WTC11 (cell line): ENCODE measurements at regions not wholly inside any gene's neighbourhood (a gene's known extent, or its start where the extent isn't known, plus 50 kb on each side); places are given as distances from the start of the nearest gene placed in this dataset.

Source experiments
- ATAC-seq: fragments of 200-7000 bp; cut with Tn5 transposase; 2 replicates; pipeline ENCODE4 v1.10.0; 2021; ENCODE audit warnings: mild to moderate bottlenecking, moderate library complexity
- CTCF ChIA-PET: fragments of 300-600 bp; sonication (Branson Sonifier 250); formaldehyde crosslinking; loops from one replicate; lab custom pipeline; 2021; ENCODE audit warnings: antibody characterized with exemption; lab: Charles Lee
- POLR2A ChIA-PET: fragments of 350-600 bp; sonication (Branson Sonifier 250); formaldehyde crosslinking; loops from one replicate; lab custom pipeline; 2021; ENCODE audit warnings: antibody characterized with exemption; lab: Charles Lee
- DNase-seq: peaks from one replicate; pipeline ENCODE4 v3.0.0; 2021; ENCODE audit warnings: low spot score
- H3K27ac Mint-ChIP-seq: 2 replicates; pipeline ENCODE4 v1.8.0; 2021; ENCODE audit warnings: mixed read lengths
- H3K27me3 Mint-ChIP-seq: 2 replicates; pipeline ENCODE4 v1.8.0; 2021; ENCODE audit warnings: low read depth, mild to moderate bottlenecking, moderate library complexity, mixed read lengths
- H3K36me3 Mint-ChIP-seq: 2 replicates; pipeline ENCODE4 v1.8.0; 2021; ENCODE audit warnings: mixed read lengths
- H3K4me1 Mint-ChIP-seq: 2 replicates; pipeline ENCODE4 v1.8.0; 2022; ENCODE audit warnings: mixed read lengths
- H3K4me3 Mint-ChIP-seq: 2 replicates; pipeline ENCODE4 v1.8.0; 2021; ENCODE audit warnings: mild to moderate bottlenecking, moderate library complexity, mixed read lengths
- H3K9me3 Mint-ChIP-seq: 2 replicates; pipeline ENCODE4 v1.8.0; 2021; ENCODE audit warnings: mixed read lengths
- AR ChIP-seq: fragments of 250-450 bp; sonication (Bioruptor Pico); IDR thresholded peaks from 2 replicates; pipeline ENCODE4 v1.9.0; 2021; ENCODE audit warnings: mild to moderate bottlenecking
- ATF1 ChIP-seq: sonication (generic); formaldehyde crosslinking; IDR thresholded peaks from 2 replicates; pipeline ENCODE4 v1.8.1; 2023; ENCODE audit warnings: mild to moderate bottlenecking, moderate library complexity, missing genetic modification reagents
- E2F1 ChIP-seq: sonication (generic); formaldehyde crosslinking; IDR thresholded peaks from 2 replicates; pipeline ENCODE4 v1.8.0; 2022; ENCODE audit warnings: mild to moderate bottlenecking, missing genetic modification reagents
- E2F4 ChIP-seq: sonication (generic); formaldehyde crosslinking; IDR thresholded peaks from 2 replicates; pipeline ENCODE4 v1.8.1; 2022; ENCODE audit warnings: low read depth, mild to moderate bottlenecking, moderate library complexity, missing genetic modification reagents, borderline replicate concordance
- ELF4 ChIP-seq: sonication (generic); formaldehyde crosslinking; IDR thresholded peaks from 2 replicates; pipeline ENCODE4 v1.8.1; 2022; ENCODE audit warnings: low read depth, mild to moderate bottlenecking, moderate library complexity, missing genetic modification reagents
- ERG ChIP-seq: fragments of 250-450 bp; sonication (Bioruptor Pico); IDR thresholded peaks from 2 replicates; pipeline ENCODE4 v1.8.0; 2021; ENCODE audit warnings: mild to moderate bottlenecking
- FOXJ3 ChIP-seq: sonication (generic); formaldehyde crosslinking; IDR thresholded peaks from 2 replicates; pipeline ENCODE4 v1.9.0; 2021; ENCODE audit warnings: missing genetic modification reagents, mild to moderate bottlenecking, borderline replicate concordance
- FOXP4 ChIP-seq: sonication (generic); formaldehyde crosslinking; IDR thresholded peaks from 2 replicates; pipeline ENCODE4 v1.8.0; 2022; ENCODE audit warnings: mild to moderate bottlenecking, missing genetic modification reagents
- HMGXB4 ChIP-seq: sonication (generic); formaldehyde crosslinking; IDR thresholded peaks from 2 replicates; pipeline ENCODE4 v1.8.1; 2023; ENCODE audit warnings: mild to moderate bottlenecking, moderate library complexity, missing genetic modification reagents
- MAX ChIP-seq: sonication (generic); formaldehyde crosslinking; IDR thresholded peaks from 2 replicates; pipeline ENCODE4 v1.8.0; 2022; ENCODE audit warnings: mild to moderate bottlenecking, missing genetic modification reagents
- MYBL2 ChIP-seq: sonication (generic); formaldehyde crosslinking; IDR thresholded peaks from 2 replicates; pipeline ENCODE4 v1.8.1; 2023; ENCODE audit warnings: mild to moderate bottlenecking, moderate library complexity, missing genetic modification reagents
- NFYB ChIP-seq: sonication (generic); formaldehyde crosslinking; conservative IDR thresholded peaks from 2 replicates; pipeline ENCODE4 v1.8.0; 2022; ENCODE audit warnings: low read depth, missing genetic modification reagents
- NR3C1 ChIP-seq: sonication (generic); formaldehyde crosslinking; conservative IDR thresholded peaks from 2 replicates; pipeline ENCODE4 v1.8.1; 2023; ENCODE audit warnings: low read depth, mild to moderate bottlenecking, missing genetic modification reagents
- PREB ChIP-seq: sonication (generic); formaldehyde crosslinking; IDR thresholded peaks from 2 replicates; pipeline ENCODE4 v1.8.1; 2022; ENCODE audit warnings: mild to moderate bottlenecking, missing genetic modification reagents, moderate library complexity, borderline replicate concordance
- PRRX2 ChIP-seq: fragments of 250-450 bp; sonication (Bioruptor Pico); IDR thresholded peaks from 2 replicates; pipeline ENCODE4 v1.8.0; 2021; ENCODE audit warnings: mild to moderate bottlenecking
- RORB ChIP-seq: fragments of 250-450 bp; sonication (Bioruptor Pico); IDR thresholded peaks from 2 replicates; pipeline ENCODE4 v1.9.0; 2021; ENCODE audit warnings: mild to moderate bottlenecking
- SP1 ChIP-seq: sonication (generic); formaldehyde crosslinking; conservative IDR thresholded peaks from 2 replicates; pipeline ENCODE4 v1.8.1; 2022; ENCODE audit warnings: missing genetic modification reagents
- TCF7 ChIP-seq: sonication (generic); formaldehyde crosslinking; IDR thresholded peaks from 2 replicates; pipeline ENCODE4 v1.8.0; 2022; ENCODE audit warnings: mild to moderate bottlenecking, low read depth, missing genetic modification reagents, moderate library complexity
- TEAD4 ChIP-seq: sonication (generic); formaldehyde crosslinking; IDR thresholded peaks from 2 replicates; pipeline ENCODE4 v1.8.0; 2022; ENCODE audit warnings: mild to moderate bottlenecking, missing genetic modification reagents
- TP53 ChIP-seq: sonication (generic); formaldehyde crosslinking; IDR thresholded peaks from 2 replicates; pipeline ENCODE4 v1.8.1; 2023; ENCODE audit warnings: mild to moderate bottlenecking, missing genetic modification reagents
- ZNF232 ChIP-seq: sonication (generic); formaldehyde crosslinking; IDR thresholded peaks from 2 replicates; pipeline ENCODE4 v1.8.0; 2022; ENCODE audit warnings: mild to moderate bottlenecking, missing genetic modification reagents
- ZNF396 ChIP-seq: fragments of 250-450 bp; sonication (Bioruptor Pico); IDR thresholded peaks from 2 replicates; pipeline ENCODE4 v1.8.0; 2021; ENCODE audit warnings: mild to moderate bottlenecking, moderate library complexity, borderline replicate concordance
- ZSCAN18 ChIP-seq: fragments of 250-450 bp; sonication (Bioruptor Pico); IDR thresholded peaks from 2 replicates; pipeline ENCODE4 v2.1.2; 2022; ENCODE audit warnings: mild to moderate bottlenecking, moderate library complexity

GRCh38 chr10:65720901-65721300, 1204.9 kb upstream of the LRRTM3 start (continued):
- TF ChIP-seq AR (no peak), ELF4 (CRISPR knock-in tag) (no peak), ZNF396 (CRISPR knock-in tag) (no peak), MAX (CRISPR knock-in tag) (no peak), FOXJ3 (CRISPR knock-in tag) (no peak), ZSCAN18 (no peak), SP1 (no peak), MYBL2 (CRISPR knock-in tag) (no peak), TEAD4 (CRISPR knock-in tag) (no peak), ZNF232 (CRISPR knock-in tag) (no peak), PRRX2 (CRISPR knock-in tag) (no peak)

- ChIA-PET POLR2A (no interaction called here), CTCF (no interaction called here)
- H3K4me3 Mint-ChIP-seq = no peak overlapping the region
- TF ChIP-seq FOXP4 (CRISPR knock-in tag) (no peak), NFYB (CRISPR knock-in tag) (no peak), TP53 (no peak), PRRX2 (CRISPR knock-in tag) (no peak), ERG (no peak), TEAD4 (CRISPR knock-in tag) (no peak), ELF4 (CRISPR knock-in tag) (no peak), NR3C1 (CRISPR knock-in tag) (no peak), RORB (CRISPR knock-in tag) (no peak), PREB (no peak), HMGXB4 (no peak), TCF7 (CRISPR knock-in tag) (no peak), E2F4 (CRISPR knock-in tag) (no peak), E2F1 (CRISPR knock-in tag) (no peak), ATF1 (CRISPR knock-in tag) (no peak)
These were observed 1202.3 kb upstream of the LRRTM3 start for GRCh38 chr10:65723525-65723924.

More at GRCh38 chr10:65723525-65723924, 1202.3 kb upstream of the LRRTM3 start:
- no peak overlapping the region for H3K27ac Mint-ChIP-seq
- H3K9me3 Mint-ChIP-seq = no peaks in the 10 kb centered on the region
- H3K36me3 Mint-ChIP-seq = no peaks in the 10 kb centered on the region
- H3K4me1 Mint-ChIP-seq = peaks cover 11% of the 10 kb centered on the region
- DNase-seq = no peak
- H3K27me3 Mint-ChIP-seq = no peaks in the 10 kb centered on the region
- ATAC-seq = no peak
